Lung (tissue), 11 donors: ENCODE measurements at regions not wholly inside any gene's neighbourhood (a gene's known extent, or its start where the extent isn't known, plus 50 kb on each side); places are given as distances from the start of the nearest gene placed in this dataset.

Experiments
- ATAC-seq: fragments of 200-7000 bp; cut with Tn5 transposase; one replicate; pipeline ENCODE4 v1.9.1; 2020; ENCODE audit warnings: moderate number of reproducible peaks; ENCODE audit not compliant: insufficient read depth, low FRiP score
- DNase-seq, 3 donors: peaks; one replicate each; pipeline ENCODE4 v3.0.0-alpha.2; 2013 to 2017
- H3K27ac ChIP-seq, 2 donors: one replicate each; pipeline ENCODE4 v1.5.1; 2013; ENCODE audit warnings: mild to moderate bottlenecking in 2 of 2, moderate library complexity in 2 of 2, control low read depth in 1 of 2, inconsistent platforms in 1 of 2, low read depth in 1 of 2, low read length in 1 of 2
- H3K27me3 ChIP-seq, 3 donors: one replicate each; pipeline ENCODE4 v1.5.1; 2013; ENCODE audit warnings: low read length in 2 of 3; ENCODE audit not compliant: control insufficient read depth in 3 of 3, insufficient read depth in 3 of 3
- H3K36me3 ChIP-seq, 4 donors: one replicate each; pipeline ENCODE4 v1.5.1; 2013; ENCODE audit warnings: low read length in 4 of 4, mild to moderate bottlenecking in 1 of 4, moderate library complexity in 1 of 4; ENCODE audit not compliant: control insufficient read depth in 4 of 4, insufficient read depth in 4 of 4
- H3K4me1 ChIP-seq, 5 donors: one replicate each; pipeline ENCODE4 v1.5.1; 2013; ENCODE audit warnings: low read length in 5 of 5, mild to moderate bottlenecking in 2 of 5, moderate library complexity in 1 of 5; ENCODE audit not compliant: control insufficient read depth in 5 of 5, insufficient read depth in 5 of 5
- H3K4me3 ChIP-seq: one replicate; pipeline ENCODE4 v1.5.1; 2013; ENCODE audit warnings: mild to moderate bottlenecking, control low read depth, moderate library complexity
- H3K9ac ChIP-seq, 2 donors: one replicate each; pipeline ENCODE4 v1.5.1; 2013; ENCODE audit warnings: low read length in 2 of 2, control low read depth in 1 of 2; ENCODE audit not compliant: insufficient read depth in 1 of 2
- H3K9me3 ChIP-seq, 4 donors: one replicate each; pipeline ENCODE4 v1.5.1; 2013; ENCODE audit warnings: low read length in 3 of 4, mild to moderate bottlenecking in 1 of 4, moderate library complexity in 1 of 4; ENCODE audit not compliant: control insufficient read depth in 4 of 4, insufficient read depth in 3 of 4
- CTCF ChIP-seq: IDR thresholded peaks from 2 replicates; pipeline ENCODE4 v1.5.1; 2012; ENCODE audit warnings: mild to moderate bottlenecking; ENCODE audit errors: control extremely low read depth, extremely low read depth
- WGBS, 2 donors: extraction: QIAGEN DNeasy Blood & Tissue Kit; methylation state at CpG; one replicate each; pipeline ENCODE4 v1.1.7; 2013; 5-methylcytosine and 5-hydroxymethylcytosine counted together
- donor health status: control.
- donor health status: control.
- donor health status: Bipolar disorder and iron deficiency.
- donor health status: healthy.
- donor health status: DM: yes; HTN: yes; CAD: no.

GRCh38 chr3:115520651-115521245, 102.6 kb upstream of the GAP43 start:
- no peak overlapping the region for H3K27ac ChIP-seq
- ATAC-seq = no peak

GRCh38 chr3:115523458-115523857, 99.9 kb upstream of the GAP43 start:
- Histone ChIP-seq H3K9ac (no peak overlapping the region), H3K27me3 (no peaks in the 10 kb centered on the region), H3K4me3 (no peak overlapping the region), H3K4me1 (peaks cover 0 to 22% (median 0%) of the 10 kb centered on the region in 5 donors), H3K9me3 (no peaks in the 10 kb centered on the region), H3K27ac (peak overlapping the region in 1 of 2 donors; percentile 33), H3K36me3 (no peaks in the 10 kb centered on the region)
- DNase-seq (no peak), ATAC-seq (no peak)
- TF ChIP-seq CTCF = no peak
- 86 to 94% methylated on average over 1 of the region's 1 CpG for WGBS, 2 donors

More at GRCh38 chr3:115520651-115521245, 102.6 kb upstream of the GAP43 start:
- Histone ChIP-seq H3K9me3 (no peaks in the 10 kb centered on the region), H3K36me3 (no peaks in the 10 kb centered on the region), H3K27me3 (no peaks in the 10 kb centered on the region), H3K4me1 (peaks cover 0 to 28% (median 7%) of the 10 kb centered on the region in 5 donors), H3K4me3 (no peak overlapping the region), H3K9ac (no peak overlapping the region)
- DNase-seq = peak; percentile 31 to 67 (median 58)
- TF ChIP-seq CTCF = no peak

GRCh38 chr3:115524549-115524948, 98.8 kb upstream of the GAP43 start:
- DNase-seq (no peak), ATAC-seq (no peak)
- Histone ChIP-seq H3K27me3 (no peaks in the 10 kb centered on the region), H3K4me1 (peaks cover 0 to 13% (median 0%) of the 10 kb centered on the region in 5 donors), H3K36me3 (no peaks in the 10 kb centered on the region), H3K9ac (no peak overlapping the region), H3K9me3 (no peaks in the 10 kb centered on the region), H3K27ac (no peak overlapping the region), H3K4me3 (no peak overlapping the region)
- 42% methylated on average over 2 of the region's 2 CpGs for WGBS, 2 donors
- no peak for TF ChIP-seq CTCF

DNA sequence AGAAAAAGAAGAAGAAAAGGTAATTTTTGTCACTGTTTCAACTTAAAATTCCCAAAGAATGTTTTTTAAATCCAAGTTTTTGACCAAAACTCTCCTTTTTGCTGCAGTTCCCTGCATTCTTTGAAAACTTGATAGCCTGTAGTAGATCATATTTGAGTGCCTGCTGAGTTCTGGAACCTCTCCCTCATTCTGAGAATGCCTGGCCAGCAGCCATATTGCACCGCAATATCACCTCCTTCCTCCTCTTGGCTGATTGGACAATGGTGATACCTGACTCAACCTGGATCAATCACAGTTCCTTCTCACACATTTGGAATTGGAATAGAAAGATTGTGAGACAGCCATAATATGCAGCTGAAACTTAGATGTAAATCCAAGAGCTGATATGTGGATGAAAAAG, 97.6 kb upstream of the GAP43 start:
- H3K36me3 ChIP-seq = no peaks in the 10 kb centered on the region
- H3K9me3 ChIP-seq = no peaks in the 10 kb centered on the region
- H3K27me3 ChIP-seq = no peaks in the 10 kb centered on the region
- no peak for ATAC-seq
- 71 to 77% methylated on average over 1 of the region's 1 CpG for WGBS, 2 donors
- no peak for DNase-seq
- H3K9ac ChIP-seq = no peak overlapping the region
- H3K4me1 ChIP-seq = peaks cover 0 to 6% (median 0%) of the 10 kb centered on the region in 5 donors
- H3K4me3 ChIP-seq = no peak overlapping the region
- no peak for TF ChIP-seq CTCF
- H3K27ac ChIP-seq = no peak overlapping the region
